Activated CD4-positive, alpha-beta T cell treated with anti-CD3 and anti-CD28 coated beads, Interleukin-2, amount 50 U/mL, for 16 hours (primary cell): ENCODE measurements at regions not wholly inside any gene's neighbourhood (a gene's known extent, or its start where the extent isn't known, plus 50 kb on each side); places are given as distances from the start of the nearest gene placed in this dataset.

ENCODE experiments used
- DNase-seq: peaks from one replicate; pipeline ENCODE4 v3.0.0-alpha.2; 2020

DNA sequence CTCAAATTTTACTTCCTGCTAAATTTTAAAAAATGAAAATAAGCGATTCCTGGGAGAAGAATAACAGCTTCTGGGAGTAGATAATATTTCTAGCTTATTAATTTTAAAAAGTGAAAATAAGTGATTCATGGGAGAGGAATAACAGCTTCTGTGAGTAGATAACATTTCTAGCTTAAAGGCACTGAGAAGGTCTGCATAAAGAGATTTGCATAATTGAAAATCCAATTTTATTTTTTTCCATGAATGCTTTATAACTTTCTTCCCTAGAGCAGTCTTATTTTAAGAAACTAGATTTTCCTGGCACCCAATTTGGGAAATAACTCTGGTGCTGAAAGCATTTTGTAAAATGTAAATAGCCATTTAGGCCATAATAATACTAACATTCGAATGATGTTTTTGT lies 65.9 kb upstream of the ASTN2 start:
- DNase-seq = no peak

DNA sequence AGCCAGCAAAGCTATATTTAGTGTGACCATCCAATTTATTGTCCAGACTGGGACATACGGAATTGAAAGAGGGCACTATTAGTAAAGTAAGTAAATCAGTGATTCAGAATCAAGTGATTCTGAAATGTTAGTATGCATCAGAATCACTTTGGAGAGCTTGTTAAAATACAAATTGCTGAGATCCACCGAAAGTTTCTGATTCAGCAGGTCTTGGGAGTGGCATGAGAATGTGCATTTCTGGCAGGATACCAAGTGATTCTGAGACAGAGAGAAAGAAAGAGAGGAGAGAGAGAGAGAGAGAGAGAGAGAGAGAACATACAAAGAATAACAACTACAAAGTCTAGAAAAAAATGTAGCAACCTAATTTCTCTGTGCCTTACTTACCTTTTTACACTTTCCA lies 65.4 kb upstream of the ASTN2 start:
- no peak for DNase-seq

GRCh38 chr9:117473293-117473692 lies 58.4 kb upstream of the ASTN2 start:
- no peak for DNase-seq

DNA sequence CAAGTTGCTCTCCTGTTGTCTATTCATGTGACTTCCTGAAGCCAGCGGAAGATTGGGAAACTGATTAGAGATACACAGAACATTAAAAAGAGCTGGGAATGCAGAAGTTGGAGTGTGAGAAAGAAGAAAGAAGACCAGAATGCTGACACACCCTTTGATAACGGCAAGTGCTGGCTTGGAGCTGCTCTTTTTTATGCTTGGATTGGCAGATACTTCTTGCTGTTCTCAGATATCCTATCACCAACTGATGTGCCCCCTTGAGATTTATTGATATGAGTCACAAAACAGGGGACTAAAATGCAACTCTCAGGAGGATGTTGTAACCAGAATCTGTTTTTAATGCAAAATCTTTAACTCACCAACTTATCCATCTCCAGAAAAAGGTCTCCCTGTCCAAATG lies 56.0 kb upstream of the ASTN2 start:
- no peak for DNase-seq

DNA sequence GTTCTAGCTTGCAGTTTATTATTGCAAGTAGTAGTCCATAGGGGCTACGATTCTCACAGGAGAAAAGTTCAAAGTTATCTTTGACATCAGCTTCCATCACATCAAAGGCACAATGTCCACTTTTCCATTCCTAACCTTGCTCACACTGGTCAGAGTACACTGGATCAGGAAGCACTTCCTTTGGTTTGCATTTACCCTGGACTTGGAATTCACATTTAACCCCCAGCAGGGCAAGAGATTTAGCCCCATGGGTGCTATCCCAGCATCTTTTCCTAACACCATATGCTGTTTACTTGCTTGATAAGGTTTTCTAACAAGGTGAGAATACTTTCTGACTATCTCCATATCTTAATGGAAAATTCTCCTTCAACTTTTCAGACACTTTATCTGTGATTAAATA lies 55.6 kb upstream of the ASTN2 start:
- no peak for DNase-seq

- no peak for DNase-seq
Measured at GRCh38 chr9:117466111-117466510, 51.3 kb upstream of the ASTN2 start.

DNA sequence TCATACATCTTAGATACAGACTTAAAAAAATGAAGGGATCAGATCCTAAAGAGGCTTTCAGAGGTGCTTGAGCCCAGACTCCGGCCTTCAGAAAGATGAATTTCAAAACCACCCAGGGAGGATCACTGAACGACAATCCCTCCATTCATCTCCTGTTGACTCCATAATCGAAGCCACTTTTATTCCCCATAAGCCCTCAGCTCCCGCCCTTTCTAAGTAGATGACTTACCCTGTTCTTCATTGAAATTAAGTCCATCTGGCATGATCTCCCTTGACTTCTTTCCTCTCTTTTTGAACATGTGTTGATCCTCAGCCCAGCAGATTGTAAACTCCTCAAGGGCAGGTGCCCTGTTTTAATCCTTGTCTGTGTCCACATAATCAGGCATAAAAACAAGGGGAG lies 50.8 kb upstream of the ASTN2 start:
- no peak for DNase-seq

GRCh38 chr9:117464941-117465616 lies 50.2 kb upstream of the ASTN2 start:
- DNase-seq = no peak
